ENCODE measurements at regions not wholly inside any gene's neighbourhood (a gene's known extent, or its start where the extent isn't known, plus 50 kb on each side); places are given as distances from the start of the nearest gene placed in this dataset.

GRCh38 chr22:48568736-48569330 is 1258.8 kb downstream of the BRD1 start:
- DNase-seq: no peak

DNA sequence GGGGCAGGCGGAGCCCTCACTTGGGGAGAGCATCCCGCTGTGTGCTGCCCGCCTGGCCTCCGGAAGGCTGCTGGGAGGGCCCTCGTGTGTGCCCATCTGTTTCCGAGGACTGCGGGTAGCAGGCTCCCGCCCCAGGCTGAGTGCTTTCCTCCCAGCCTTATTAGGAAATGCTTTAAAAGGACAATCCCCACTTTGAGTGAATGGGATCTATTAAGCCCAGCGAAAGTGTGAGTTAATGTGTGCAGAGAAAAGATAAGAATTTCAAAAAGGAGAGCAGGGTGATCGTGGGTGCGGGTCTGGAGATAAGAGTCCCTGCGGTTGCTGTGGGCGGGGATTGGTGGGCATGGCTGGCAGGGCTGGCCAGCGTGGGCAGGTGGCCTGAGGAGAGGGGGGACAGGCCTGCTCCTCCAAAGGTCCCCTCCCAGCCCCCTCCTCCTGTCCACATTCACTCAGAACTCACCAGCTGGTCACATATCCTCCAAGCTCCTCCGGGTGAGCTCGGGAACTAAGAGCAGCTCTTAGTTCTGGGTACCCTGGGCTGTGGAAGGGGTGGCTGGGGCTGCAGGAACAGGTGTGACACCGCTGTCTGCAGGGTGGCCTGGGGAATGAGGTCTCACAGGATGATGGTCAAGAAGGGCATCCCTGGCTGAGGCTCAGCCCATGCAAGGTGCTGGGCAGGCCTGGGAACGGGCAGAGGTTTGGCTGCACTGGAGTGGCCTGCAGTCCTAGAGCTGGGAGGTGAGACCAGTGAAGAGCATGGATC is 1260.3 kb downstream of the BRD1 start:
- DNase-seq: no peak

GRCh38 chr22:48566741-48567140 is 1260.9 kb downstream of the BRD1 start:
- no peak for DNase-seq

- DNase-seq: no peak
These were observed 1261.7 kb downstream of the BRD1 start for GRCh38 chr22:48565901-48566501.

DNA sequence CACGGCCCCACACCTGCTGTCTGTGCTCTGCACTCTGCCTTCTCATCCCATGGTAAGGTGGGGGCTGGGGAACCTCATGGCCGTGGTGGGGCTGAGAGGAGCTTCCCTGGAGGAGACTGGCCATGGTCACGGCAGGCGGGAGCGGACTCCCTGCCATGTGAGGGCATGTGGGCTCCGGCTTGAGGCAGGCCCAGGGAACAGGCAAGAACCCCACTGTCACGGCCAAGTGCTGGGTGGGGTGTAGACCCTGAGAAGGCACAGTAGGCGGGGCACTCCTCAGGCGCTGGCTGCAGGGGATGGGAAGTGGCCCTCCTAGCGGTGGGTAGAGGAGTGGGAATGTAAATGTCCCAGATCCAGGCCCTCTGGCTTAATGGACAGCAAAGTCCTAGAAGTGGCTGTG is 1262.7 kb downstream of the BRD1 start:
- DNase-seq: no peak

- DNase-seq: no peak
These were observed 1263.7 kb downstream of the BRD1 start for GRCh38 chr22:48563966-48564330.

DNA sequence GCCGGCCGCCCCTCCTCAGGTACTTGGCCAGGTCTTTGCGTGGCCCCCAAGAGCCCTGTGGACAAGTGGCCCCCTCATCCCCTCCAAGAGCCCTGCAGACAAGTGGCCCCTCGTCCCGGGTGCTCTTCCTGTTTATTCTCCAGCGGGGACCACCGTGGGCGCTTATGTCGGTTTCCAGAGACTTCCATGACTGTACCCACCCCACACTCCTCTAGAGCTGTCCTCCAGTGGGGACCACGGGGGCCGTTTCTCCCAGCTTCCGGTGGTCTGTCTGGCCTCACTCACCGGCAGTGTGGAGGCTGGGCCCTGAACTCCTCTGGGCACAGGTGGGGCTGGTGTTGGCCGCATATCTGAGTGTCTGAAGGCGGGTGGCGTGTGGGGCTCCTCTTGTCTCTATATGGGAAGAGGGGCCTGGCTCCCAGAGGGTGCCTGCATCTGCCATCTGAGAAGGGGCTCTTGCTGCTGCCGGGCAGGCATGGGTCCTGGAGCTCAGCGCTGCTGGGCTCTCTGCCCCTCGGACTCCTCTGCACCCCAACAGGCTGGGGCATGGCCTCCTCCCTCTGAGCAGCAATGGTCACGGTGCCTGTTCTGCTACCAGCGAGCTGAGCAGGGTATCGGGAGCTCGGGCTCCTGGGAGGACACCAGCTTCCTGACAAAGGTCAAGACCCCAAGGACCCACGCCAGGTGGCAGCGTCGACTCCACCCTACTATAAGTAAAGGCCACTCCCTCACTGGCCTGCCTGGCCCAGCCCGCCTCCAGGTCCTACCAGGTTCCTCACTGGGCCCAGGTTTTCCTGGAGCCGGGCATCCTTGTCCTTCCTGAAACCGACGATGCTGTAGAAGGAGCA is 1264.3 kb downstream of the BRD1 start:
- no peak for DNase-seq

DNA sequence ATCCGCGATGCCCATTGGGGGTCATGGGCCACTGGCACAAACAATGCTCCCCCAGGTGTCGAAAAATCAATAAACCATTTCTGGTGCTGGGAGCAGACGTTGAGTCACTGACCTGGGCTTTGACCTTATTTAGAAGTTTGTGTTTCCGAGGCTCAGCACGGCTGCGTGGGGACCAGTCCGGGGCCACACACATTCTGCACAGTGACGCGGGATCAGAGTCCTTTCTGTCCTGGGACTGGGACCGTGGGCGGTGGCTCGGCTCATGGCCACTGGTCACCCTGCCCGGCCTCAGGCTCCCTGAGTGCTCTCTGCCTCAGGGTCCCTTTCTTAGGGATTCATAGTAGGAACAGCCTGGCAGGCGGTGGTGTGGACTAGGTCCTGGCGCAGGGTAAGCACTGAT is 1266.0 kb downstream of the BRD1 start:
- no peak for DNase-seq

DNA sequence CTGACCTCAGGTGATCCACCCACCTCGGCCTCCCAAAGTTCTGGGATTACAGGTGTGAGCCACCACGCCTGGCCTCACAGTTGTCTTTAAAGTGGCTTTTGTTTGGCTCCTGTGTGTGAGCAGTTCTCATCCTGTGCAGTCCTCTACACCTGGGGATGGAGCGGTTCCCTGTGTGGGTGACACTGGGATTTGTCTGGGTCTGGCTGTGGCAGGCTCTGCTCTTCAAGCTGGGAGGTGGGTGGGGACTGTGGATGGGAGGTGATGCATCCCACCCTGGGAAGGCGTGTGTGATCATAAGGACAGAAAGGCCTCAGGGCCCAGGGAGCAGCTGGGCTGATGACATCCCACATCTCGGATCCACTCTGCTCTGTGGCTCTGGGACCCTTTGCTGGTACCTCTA is 1266.8 kb downstream of the BRD1 start:
- DNase-seq: no peak

DNA sequence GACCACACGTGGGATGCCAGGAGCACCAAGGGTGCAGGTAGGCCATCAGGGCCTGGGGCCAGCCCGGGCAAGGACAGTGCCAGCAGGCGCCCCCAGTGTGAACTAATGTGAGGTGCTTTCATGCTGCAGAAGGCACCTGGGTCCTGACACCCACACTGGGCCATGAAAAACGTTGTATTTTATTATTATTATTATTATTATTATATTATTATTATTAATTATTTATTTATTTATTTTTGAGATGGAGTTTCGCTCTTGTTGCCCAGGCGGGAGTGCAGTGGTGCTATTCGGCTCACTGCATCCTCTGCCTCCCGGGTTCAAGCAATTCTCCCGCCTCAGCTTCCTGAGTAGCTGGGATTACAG is 1267.3 kb downstream of the BRD1 start:
- no peak for DNase-seq

DNA sequence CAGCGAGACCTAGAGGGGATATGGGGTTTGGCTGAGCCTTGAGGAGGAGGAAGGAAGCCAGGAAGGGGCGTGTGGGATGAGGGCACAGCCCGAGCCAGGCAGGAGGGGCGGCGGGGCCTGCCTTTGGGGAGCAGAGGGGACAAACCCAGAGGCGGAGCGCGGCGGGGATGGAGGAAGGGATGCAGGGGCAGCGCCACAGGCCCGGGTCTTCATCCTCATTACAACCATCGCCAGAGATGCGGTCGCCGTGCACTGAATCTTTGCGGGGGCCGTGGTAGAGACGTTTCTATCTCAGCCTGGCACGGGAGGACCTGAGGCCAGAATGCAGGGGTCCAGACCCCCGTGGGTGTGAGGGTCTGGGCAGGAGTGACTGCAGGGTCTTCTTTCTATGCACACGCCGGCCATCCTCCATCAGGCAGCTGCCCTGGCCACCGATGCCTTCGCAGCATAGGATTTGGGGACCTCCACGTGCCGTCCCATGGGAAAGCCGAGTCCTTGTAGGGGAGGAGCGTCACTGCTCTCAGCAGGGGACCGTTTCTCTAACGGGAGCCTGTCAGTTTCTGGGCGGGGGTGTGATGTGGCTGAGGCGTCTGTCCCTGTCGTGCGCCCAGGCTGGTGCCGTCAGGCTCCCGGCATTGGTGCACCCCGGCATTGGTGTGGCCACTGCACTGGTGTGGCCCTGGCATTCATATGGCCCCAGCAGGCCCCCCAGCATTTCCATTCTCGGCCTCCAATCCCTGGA is 1267.9 kb downstream of the BRD1 start:
- no peak for DNase-seq

DNA sequence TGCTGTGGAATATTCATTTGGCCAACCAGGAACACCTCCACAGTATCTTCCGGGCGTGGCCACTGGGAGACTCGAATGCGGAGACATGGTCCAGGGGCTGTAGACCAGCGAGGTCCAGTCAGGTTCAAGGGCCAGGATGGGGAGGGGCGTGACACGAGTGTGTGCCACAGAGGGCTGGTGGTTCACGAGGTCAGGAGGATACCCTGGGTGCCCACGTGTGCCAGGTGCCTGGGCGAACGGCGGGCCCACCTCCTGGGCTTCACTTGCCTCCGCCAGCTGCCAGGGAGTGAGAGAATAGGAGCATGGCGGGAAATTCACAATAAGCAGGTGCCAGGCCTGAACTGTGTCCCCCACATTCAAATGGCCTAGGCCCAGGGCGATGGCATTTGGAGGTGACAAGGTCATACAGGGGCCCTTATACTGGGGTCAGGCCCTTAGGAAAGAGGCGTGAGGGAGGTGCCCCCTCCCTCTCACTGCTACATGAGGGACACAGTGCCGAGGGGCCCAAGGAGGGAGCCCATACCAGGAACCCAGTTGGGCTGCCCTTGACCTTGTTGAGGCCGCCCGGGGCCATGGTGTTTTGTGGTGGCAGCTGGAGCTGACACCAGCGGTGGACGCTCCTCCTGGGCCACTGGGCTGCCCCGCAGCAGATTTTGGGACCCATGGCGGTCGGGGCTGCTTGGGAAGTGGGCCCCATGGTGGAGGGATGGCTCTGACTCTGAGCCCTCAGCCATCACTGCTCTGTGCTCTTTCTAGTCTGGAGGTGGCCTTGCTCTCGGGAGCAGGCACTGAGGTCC is 1268.9 kb downstream of the BRD1 start:
- DNase-seq: no peak

DNA sequence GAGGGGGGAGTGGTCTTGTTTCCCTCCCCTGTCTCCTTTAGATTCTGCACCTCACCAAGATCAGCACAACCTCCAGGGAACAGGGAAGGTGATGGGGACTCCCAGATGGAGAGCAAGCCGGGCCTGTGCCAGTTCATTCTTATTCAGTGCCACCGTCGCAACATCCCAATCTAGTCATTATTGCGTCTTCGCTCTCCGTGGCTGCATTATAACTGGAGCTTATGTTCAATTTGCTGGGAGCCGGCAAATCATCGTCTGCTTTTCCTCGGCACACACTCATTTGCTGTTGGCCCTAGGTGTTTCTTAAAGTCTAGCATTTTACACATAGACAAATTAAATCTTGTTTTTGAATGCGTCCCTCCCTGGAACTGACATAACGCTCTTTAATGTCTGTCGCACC is 1269.7 kb downstream of the BRD1 start:
- no peak for DNase-seq

DNA sequence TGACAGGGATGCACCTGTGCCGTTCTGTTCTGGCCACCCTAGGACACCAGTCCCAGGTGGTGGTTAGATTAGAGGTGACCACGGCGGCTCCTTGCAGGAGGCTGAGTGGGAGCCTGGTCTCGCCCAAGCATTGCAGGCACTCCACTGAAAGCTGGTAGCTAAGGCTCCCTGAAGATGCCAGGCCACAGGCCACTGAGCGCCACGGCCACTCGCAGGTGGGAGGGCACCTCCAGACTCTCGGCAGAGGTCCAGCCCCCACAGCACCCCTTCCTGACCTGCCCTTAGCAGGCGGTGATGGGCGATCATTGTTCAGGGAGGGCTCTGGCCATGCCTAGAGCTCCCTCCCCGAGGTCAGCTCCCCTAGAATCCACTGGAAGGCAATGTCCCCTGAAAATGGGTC is 1270.2 kb downstream of the BRD1 start:
- no peak for DNase-seq

- no peak for DNase-seq
These were observed 1270.9 kb downstream of the BRD1 start for GRCh38 chr22:48556751-48557150.

GRCh38 chr22:48556222-48556621 is 1271.5 kb downstream of the BRD1 start:
- no peak for DNase-seq

GRCh38 chr22:48555606-48556005 is 1272.1 kb downstream of the BRD1 start:
- DNase-seq: no peak

GRCh38 chr22:48554893-48555572 is 1272.6 kb downstream of the BRD1 start:
- no peak for DNase-seq

- DNase-seq: no peak
These were observed 1273.9 kb downstream of the BRD1 start for GRCh38 chr22:48553694-48554308.

DNA sequence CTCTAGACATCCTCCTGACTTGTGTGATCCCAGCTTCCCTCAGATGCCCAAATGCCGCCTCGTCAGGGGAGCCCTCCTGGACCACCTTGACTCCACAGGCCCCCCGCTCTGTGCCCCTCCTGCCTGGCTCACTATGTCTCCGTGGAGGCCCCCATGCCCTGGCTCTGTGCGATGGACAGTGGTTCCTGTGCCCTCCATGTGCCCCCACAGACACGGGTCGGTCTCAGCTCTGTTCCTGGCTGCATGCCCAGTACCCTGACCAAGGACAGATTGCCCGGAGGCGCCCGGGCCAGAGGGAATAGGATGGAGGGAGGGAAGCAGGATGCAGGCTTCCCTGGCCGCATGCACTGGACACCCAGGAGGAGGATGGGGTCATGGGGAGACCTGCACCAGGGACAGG is 1274.6 kb downstream of the BRD1 start:
- DNase-seq: no peak

DNA sequence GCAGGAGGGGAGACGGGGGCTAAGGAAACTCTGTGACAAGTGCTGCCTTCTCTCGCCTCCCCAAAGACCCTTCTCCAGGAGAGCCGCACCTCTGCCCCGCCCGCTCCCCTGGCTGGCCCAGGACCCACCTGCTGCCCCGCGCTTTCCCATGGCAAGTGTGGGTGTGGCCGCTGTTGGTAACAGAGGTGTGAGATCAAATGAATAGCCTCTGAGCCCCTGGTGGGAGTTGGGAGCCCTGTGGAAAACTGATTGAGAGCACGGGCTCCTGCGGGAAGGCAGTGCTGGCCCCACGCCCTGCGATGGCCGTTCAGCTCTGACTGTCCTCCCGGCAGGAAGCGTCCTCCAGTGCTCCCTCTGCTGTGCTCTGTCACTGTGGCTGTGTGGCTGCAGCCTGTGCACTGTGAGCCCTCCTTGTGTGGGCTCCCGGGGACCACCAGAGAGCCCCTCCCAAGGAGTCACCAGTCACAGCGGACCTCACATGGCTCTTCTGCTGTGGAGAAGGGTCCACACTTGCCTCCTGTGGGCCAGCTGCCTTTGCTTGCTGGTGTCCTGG is 1275.9 kb downstream of the BRD1 start:
- DNase-seq: no peak

Data from activated T-cell treated with anti-CD3 and anti-CD28 coated beads, Interleukin-2, amount 50 U/mL, for 48 hours (primary cell).